Suprapubic skin (tissue), 4 donors: ENCODE measurements at regions not wholly inside any gene's neighbourhood (a gene's known extent, or its start where the extent isn't known, plus 50 kb on each side); places are given as distances from the start of the nearest gene placed in this dataset.

Experiments
- DNase-seq, 2 donors: peaks; one replicate each; pipeline ENCODE4 v3.0.0-alpha.2; 2019; ENCODE audit warnings: low spot score in 2 of 2
- H3K27ac ChIP-seq: fragments of 200-600 bp; sonication (generic); one replicate; pipeline ENCODE4 v1.5.1; 2019
- H3K27me3 ChIP-seq: fragments of 200-600 bp; sonication (generic); one replicate; pipeline ENCODE4 v1.5.1; 2019
- H3K36me3 ChIP-seq: fragments of 200-600 bp; sonication (generic); one replicate; pipeline ENCODE4 v1.5.1; 2019
- H3K4me1 ChIP-seq: fragments of 200-600 bp; sonication (generic); one replicate; pipeline ENCODE4 v1.5.1; 2019
- H3K4me3 ChIP-seq: fragments of 200-600 bp; sonication (generic); one replicate; pipeline ENCODE4 v1.5.1; 2019; ENCODE audit warnings: mild to moderate bottlenecking
- H3K9me3 ChIP-seq: fragments of 200-600 bp; sonication (generic); one replicate; pipeline ENCODE4 v1.5.1; 2019
- CTCF ChIP-seq, 2 donors: fragments of 200-600 bp in 1 of 2; fragments of 450-650 bp in 1 of 2; sonication (generic) in 1 of 2; IDR thresholded peaks; one replicate each; pipeline ENCODE4 v1.5.1; 2016 to 2019; ENCODE audit warnings: antibody characterized with exemption in 2 of 2, mild to moderate bottlenecking in 1 of 2, moderate library complexity in 1 of 2
- EP300 ChIP-seq: sonication (generic); formaldehyde crosslinking; IDR thresholded peaks from one replicate; pipeline ENCODE4 v1.6.1; 2017; ENCODE audit warnings: antibody characterized with exemption
- POLR2A ChIP-seq, 2 donors: fragments of 450-650 bp; IDR thresholded peaks; one replicate each; pipeline ENCODE4 v1.6.1; 2017; ENCODE audit warnings: antibody characterized with exemption in 2 of 2, mild to moderate bottlenecking in 2 of 2, moderate library complexity in 2 of 2
- POLR2AphosphoS5 ChIP-seq, 3 donors: sonication (generic); formaldehyde crosslinking; IDR thresholded peaks; one replicate each; pipeline ENCODE4 v1.6.1; 2017; ENCODE audit warnings: antibody characterized with exemption in 3 of 3
- WGBS: methylation state at CpG from one replicate; pipeline ENCODE4 v1.1.5; 2018; 5-methylcytosine and 5-hydroxymethylcytosine counted together

- no peak overlapping the region for H3K4me3 ChIP-seq
- H3K9me3 ChIP-seq = no peaks in the 10 kb centered on the region
- no peak overlapping the region for H3K27ac ChIP-seq
- no peaks in the 10 kb centered on the region for H3K27me3 ChIP-seq
- no peaks in the 10 kb centered on the region for H3K4me1 ChIP-seq
- WGBS = 78% methylated on average over 3 of the region's 3 CpGs
- TF ChIP-seq POLR2AphosphoS5 (IDR thresholded peaks at IDR 0.05) (no peak), EP300 (no peak), CTCF (IDR thresholded peaks at IDR 0.05) (no peak), POLR2A (IDR thresholded peaks at IDR 0.05) (no peak)
- no peaks in the 10 kb centered on the region for H3K36me3 ChIP-seq
- no peak for DNase-seq
Measured at GRCh38 chr12:24325331-24325730, 375.9 kb upstream of the SOX5 start.

- no peak for DNase-seq
- TF ChIP-seq EP300 (no peak), POLR2A (IDR thresholded peaks at IDR 0.05) (no peak), POLR2AphosphoS5 (IDR thresholded peaks at IDR 0.05) (no peak), CTCF (IDR thresholded peaks at IDR 0.05) (no peak)
- Histone ChIP-seq H3K9me3 (no peaks in the 10 kb centered on the region), H3K4me1 (peaks cover 14% of the 10 kb centered on the region), H3K27ac (no peak overlapping the region), H3K4me3 (no peak overlapping the region), H3K36me3 (no peaks in the 10 kb centered on the region), H3K27me3 (no peaks in the 10 kb centered on the region)
- WGBS = 63% methylated on average over 6 of the region's 6 CpGs
Measured at GRCh38 chr12:24307716-24308335, 358.4 kb upstream of the SOX5 start.

- Histone ChIP-seq H3K27me3 (no peaks in the 10 kb centered on the region), H3K4me1 (peaks cover 14% of the 10 kb centered on the region), H3K9me3 (no peaks in the 10 kb centered on the region), H3K27ac (no peak overlapping the region), H3K4me3 (no peak overlapping the region), H3K36me3 (no peaks in the 10 kb centered on the region)
- TF ChIP-seq POLR2A (IDR thresholded peaks at IDR 0.05) (no peak), POLR2AphosphoS5 (IDR thresholded peaks at IDR 0.05) (no peak), EP300 (no peak), CTCF (IDR thresholded peaks at IDR 0.05) (no peak)
- DNase-seq = no peak
- WGBS = 50% methylated on average over 3 of the region's 3 CpGs
Measured at GRCh38 chr12:24307153-24307552, 357.7 kb upstream of the SOX5 start.

GRCh38 chr12:24306001-24306400, 356.5 kb upstream of the SOX5 start:
- Histone ChIP-seq H3K27ac (no peak overlapping the region), H3K36me3 (no peaks in the 10 kb centered on the region), H3K27me3 (no peaks in the 10 kb centered on the region), H3K4me1 (peaks cover 14% of the 10 kb centered on the region), H3K9me3 (no peaks in the 10 kb centered on the region), H3K4me3 (no peak overlapping the region)
- no peak for DNase-seq
- no peak for TF ChIP-seq EP300
- no peak for TF ChIP-seq POLR2A (IDR thresholded peaks at IDR 0.05)
- TF ChIP-seq POLR2AphosphoS5 (IDR thresholded peaks at IDR 0.05) = no peak
- no peak for TF ChIP-seq CTCF (IDR thresholded peaks at IDR 0.05)
- WGBS = 58% methylated on average over 6 of the region's 6 CpGs

GRCh38 chr12:24304285-24304684, 354.8 kb upstream of the SOX5 start:
- no peaks in the 10 kb centered on the region for H3K9me3 ChIP-seq
- H3K36me3 ChIP-seq = no peaks in the 10 kb centered on the region
- H3K27ac ChIP-seq = no peak overlapping the region
- TF ChIP-seq POLR2A (IDR thresholded peaks at IDR 0.05) (no peak), POLR2AphosphoS5 (IDR thresholded peaks at IDR 0.05) (no peak), CTCF (IDR thresholded peaks at IDR 0.05) (no peak), EP300 (no peak)
- peaks cover 8% of the 10 kb centered on the region for H3K4me1 ChIP-seq
- H3K4me3 ChIP-seq = no peak overlapping the region
- H3K27me3 ChIP-seq = no peaks in the 10 kb centered on the region
- 93% methylated on average over 4 of the region's 4 CpGs for WGBS
- DNase-seq = no peak
